K562 (cell line): ENCODE measurements at regions not wholly inside any gene's neighbourhood (a gene's known extent, or its start where the extent isn't known, plus 50 kb on each side); places are given as distances from the start of the nearest gene placed in this dataset.
A peak's percentile ranks its signal among the peaks of the same experiment; 100 is the strongest.

Source experiments
- ATAC-seq: fragments of 200-7000 bp; cut with Tn5 transposase; 3 replicates; pipeline ENCODE4 v1.9.1; 2020; ENCODE audit warnings: moderate library complexity
- BruUV-seq: library from RNA; stranded (reverse); fragments of 400-500 nt; replicated peaks from 2 replicates; lab custom pipeline; 2021; lab: Mats Ljungman, UMichigan
- CTCF ChIA-PET: fragments of 300-600 bp; formaldehyde crosslinking; extraction: SDS; loops from one replicate; lab custom pipeline; 2021; ENCODE audit warnings: low intra/inter-chr PET ratio; lab: Yijun Ruan, JAX
- POLR2A ChIA-PET: fragments of 300-600, 350-650 bp; sonication (Branson Sonifier 250); formaldehyde crosslinking; extraction: SDS; loops from one replicate; lab custom pipeline; 2021; ENCODE audit warnings: antibody characterized with exemption, inconsistent platforms; lab: Yijun Ruan, JAX
- DNase-seq, 4 experiments: peaks; one replicate each; pipeline versions ENCODE4 v3.0.0 to v3.0.0-alpha.2; 2011 to 2018; ENCODE audit warnings: low spot score in 3 of 4, mixed read lengths in 3 of 4; ENCODE audit errors: extremely low read depth in 1 of 4
- FAIRE-seq: peaks from 2 replicates; lab custom pipeline; 2011; peaks lifted over from hg19 to GRCh38; lab: Jason Lieb, UNC
- H2AFZ ChIP-seq: 2 replicates; pipeline ENCODE4 v1.6.0; 2011; ENCODE audit warnings: low read depth, low read length, control low read depth, inconsistent platforms
- H3K27ac ChIP-seq: fragments of 200-600 bp; 3 replicates; pipeline ENCODE4 v1.8.0; 2011; ENCODE audit warnings: low read depth, mild to moderate bottlenecking, control low read depth, inconsistent platforms, low read length, moderate library complexity, mixed read lengths; ENCODE audit errors: extremely low read depth
- H3K27me3 ChIP-seq, 2 experiments: fragments of 300-600 bp in 1 of 2; 2 replicates in 1 of 2; 3 replicates in 1 of 2; pipeline versions ENCODE4 v1.6.0 to v1.8.0; 2011; ENCODE audit warnings: inconsistent platforms in 2 of 2, low read length in 2 of 2, mild to moderate bottlenecking in 1 of 2, mixed read lengths in 1 of 2, moderate library complexity in 1 of 2; ENCODE audit not compliant: control insufficient read depth in 2 of 2, insufficient read depth in 2 of 2
- H3K36me3 ChIP-seq: fragments of 300-600 bp; 3 replicates; pipeline ENCODE4 v1.8.0; 2011; ENCODE audit warnings: mild to moderate bottlenecking, low read length, inconsistent platforms; ENCODE audit not compliant: control insufficient read depth, insufficient read depth
- H3K4me1 ChIP-seq, 2 experiments: fragments of 200-600 bp in 1 of 2; replicated peaks in 1 of 2; 2 replicates in 1 of 2; 3 replicates in 1 of 2; pipeline versions ENCODE4 v1.5.1 to v1.8.0; 2011; ENCODE audit warnings: inconsistent platforms in 2 of 2, low read length in 2 of 2, mild to moderate bottlenecking in 1 of 2, mixed read lengths in 1 of 2, moderate library complexity in 1 of 2; ENCODE audit not compliant: control insufficient read depth in 2 of 2, insufficient read depth in 2 of 2
- H3K4me2 ChIP-seq: 2 replicates; pipeline ENCODE4 v1.6.1; 2011; ENCODE audit warnings: low read length, control low read depth, inconsistent platforms, mixed read lengths; ENCODE audit not compliant: insufficient read depth
- H3K4me3 ChIP-seq: fragments of 200-600 bp; sonication (generic), shearing (Covaris generic); 2 replicates; pipeline ENCODE4 v1.5.1; 2016; ENCODE audit warnings: control low read depth, inconsistent platforms
- H3K79me2 ChIP-seq: fragments of 200-600 bp; 3 replicates; pipeline ENCODE4 v1.8.0; 2011; ENCODE audit warnings: low read length, inconsistent platforms; ENCODE audit not compliant: control insufficient read depth, insufficient read depth
- H3K9ac ChIP-seq, 2 experiments: 2 replicates each; pipeline versions ENCODE4 v1.6.0 to v1.6.1; 2011; ENCODE audit warnings: low read depth in 2 of 2, low read length in 2 of 2, control low read depth in 1 of 2, inconsistent platforms in 1 of 2, mild to moderate bottlenecking in 1 of 2, mixed read lengths in 1 of 2; ENCODE audit not compliant: insufficient read depth in 1 of 2
- H3K9me1 ChIP-seq: one replicate; pipeline ENCODE4 v1.6.0; 2011; ENCODE audit warnings: inconsistent platforms, mild to moderate bottlenecking, low read length, moderate library complexity; ENCODE audit not compliant: control insufficient read depth, insufficient read depth
- H3K9me3 ChIP-seq: replicated peaks from 2 replicates; pipeline ENCODE4 v1.5.1; 2011; ENCODE audit warnings: low read depth, low read length, inconsistent platforms; ENCODE audit not compliant: control insufficient read depth, insufficient read depth
- H4K20me1 ChIP-seq: replicated peaks from 2 replicates; pipeline ENCODE4 v1.6.1; 2011; ENCODE audit warnings: low read length, inconsistent platforms, mixed read lengths; ENCODE audit not compliant: control insufficient read depth, insufficient read depth
- CHD1 ChIP-seq: fragments of 200-600 bp; sonication (generic); IDR thresholded peaks from one replicate; pipeline ENCODE4 v1.6.1; 2012; ENCODE audit warnings: mild to moderate bottlenecking, moderate library complexity, low read length, inconsistent platforms
- CXXC5 ChIP-seq: fragments of 250-450 bp; sonication (Bioruptor Pico); IDR thresholded peaks from 2 replicates; pipeline ENCODE4 v1.8.0; 2022; ENCODE audit warnings: inconsistent platforms, mild to moderate bottlenecking, moderate library complexity
- ELF2 ChIP-seq: fragments of 250-450 bp; sonication (Bioruptor Pico); IDR thresholded peaks from 2 replicates; pipeline ENCODE4 v1.5.0; 2021; ENCODE audit warnings: mild to moderate bottlenecking
- ELK1 ChIP-seq: sonication (generic); formaldehyde crosslinking; IDR thresholded peaks from 2 replicates; pipeline ENCODE4 v1.8.1; 2022; ENCODE audit warnings: missing genetic modification reagents
- HDAC8 ChIP-seq: fragments of 450-650 bp; IDR thresholded peaks from 2 replicates; pipeline ENCODE4 v1.6.1; 2016; ENCODE audit warnings: mild to moderate bottlenecking, missing genetic modification characterization, moderate library complexity, missing compliant biosample characterization
- HOMEZ ChIP-seq: fragments of 250-450 bp; sonication (Bioruptor Pico); IDR thresholded peaks from 2 replicates; pipeline ENCODE4 v1.4.0; 2020; ENCODE audit warnings: mild to moderate bottlenecking, moderate library complexity
- MEIS2 ChIP-seq: fragments of 450-650 bp; IDR thresholded peaks from 2 replicates; pipeline ENCODE4 v1.6.1; 2014; ENCODE audit warnings: mild to moderate bottlenecking; ENCODE audit not compliant: partially characterized antibody
- PBX2 ChIP-seq, 2 experiments: IDR thresholded peaks in 1 of 2; conservative IDR thresholded peaks in 1 of 2; 2 replicates each; pipeline ENCODE4 v1.6.1; 2016; ENCODE audit warnings: low read depth in 2 of 2, mild to moderate bottlenecking in 1 of 2, missing compliant biosample characterization in 1 of 2, missing genetic modification characterization in 1 of 2, moderate library complexity in 1 of 2
- PML ChIP-seq: IDR thresholded peaks from 2 replicates; pipeline ENCODE4 v1.6.1; 2012; ENCODE audit warnings: low read length, inconsistent platforms
- POLR3G ChIP-seq: IDR thresholded peaks from 2 replicates; pipeline ENCODE4 v1.6.1; 2011; ENCODE audit not compliant: insufficient read length, insufficient replicate concordance; ENCODE audit errors: extremely low read depth
- RCOR1 ChIP-seq, 2 experiments: IDR thresholded peaks; 2 replicates each; pipeline ENCODE4 v1.6.1; 2012; ENCODE audit warnings: low read depth in 2 of 2, low read length in 2 of 2, borderline replicate concordance in 1 of 2, improper control_type of control experiment in 1 of 2
- SETDB1 ChIP-seq: IDR thresholded peaks from one replicate; pipeline ENCODE4 v1.6.1; 2012; ENCODE audit warnings: low read length, control low read depth, inconsistent platforms
- TFAP4 ChIP-seq: sonication (generic); formaldehyde crosslinking; IDR thresholded peaks from 2 replicates; pipeline ENCODE4 v1.8.0; 2022; ENCODE audit warnings: missing genetic modification reagents, mild to moderate bottlenecking, moderate library complexity, borderline replicate concordance
- WHSC1 ChIP-seq: IDR thresholded peaks from one replicate; pipeline ENCODE4 v1.6.1; 2012; ENCODE audit warnings: low read length, control low read depth, inconsistent platforms
- ZEB2 ChIP-seq: fragments of 450-650 bp; IDR thresholded peaks from 2 replicates; pipeline ENCODE4 v1.6.1; 2016
- ZNF174 ChIP-seq: fragments of 250-450 bp; sonication (Bioruptor Pico); IDR thresholded peaks from 2 replicates; pipeline ENCODE4 v1.4.0; 2020; ENCODE audit warnings: mild to moderate bottlenecking
- ZNF79 ChIP-seq: fragments of 250-450 bp; sonication (Bioruptor Pico); IDR thresholded peaks from 2 replicates; pipeline ENCODE4 v1.4.0; 2020; ENCODE audit warnings: low read depth, mild to moderate bottlenecking, moderate library complexity
- WGBS: fragments of 100-300 bp; shearing (Covaris generic); methylation state at CpG from one replicate; pipeline ENCODE4 v1.1.6; 2016; ENCODE audit warnings: low coverage, mixed read lengths; ENCODE audit not compliant: insufficient coverage; ENCODE audit errors: missing lambda C conversion rate; 5-methylcytosine and 5-hydroxymethylcytosine counted together
- in situ Hi-C: fragments of 300-500 bp; cut with MboI; formaldehyde crosslinking; loops from 4 replicates; pipeline ENCODE4 v1.15.0; 2018; ENCODE audit warnings: inconsistent platforms, mixed read lengths
- intact Hi-C: fragments of 100-400 bp; cut with micrococcal nuclease; formaldehyde crosslinking; loops from 2 replicates; pipeline ENCODE4 v1.14.2; 2022

GRCh38 chr6:20349225-20349624 is 52.5 kb upstream of the E2F3 start:
- Histone ChIP-seq H3K9me1 (no peaks in the 10 kb centered on the region), H3K27me3 (no peaks in the 10 kb centered on the region), H3K4me3 (no peak overlapping the region), H3K9me3 (peaks cover 9% of the 10 kb centered on the region), H3K4me1 (peaks cover 0 to 12% of the 10 kb centered on the region in 2 experiments; a peak in 2 of 5 replicates), H2AFZ (no peak overlapping the region), H3K36me3 (no peaks in the 10 kb centered on the region), H3K79me2 (no peaks in the 10 kb centered on the region), H3K9ac (no peak overlapping the region), H4K20me1 (no peaks in the 10 kb centered on the region), H3K27ac (no peak overlapping the region), H3K4me2 (no peak overlapping the region)
- in situ Hi-C loops (no loop called here), intact Hi-C loops (no loop called here)
- peak in 1 of 4 experiments; percentile 31 for DNase-seq
- no peak for FAIRE-seq
- ChIA-PET CTCF (no interaction called here), POLR2A (no interaction called here)
- no TSS peak for BruUV-seq
- no peak for ATAC-seq
- 23% methylated on average over 4 of the region's 4 CpGs for WGBS
- TF ChIP-seq TFAP4 (CRISPR knock-in tag) (no peak), ZEB2 (no peak), ELK1 (CRISPR knock-in tag) (no peak), ZNF79 (no peak), HDAC8 (no peak), RCOR1 (IDR thresholded peaks at IDR 0.05; ENCODE audit: borderline replicate concordance in 1 of 2, low read depth in 2 of 2, low read length in 2 of 2) (no peak), CHD1 (no peak), ELF2 (CRISPR knock-in tag) (no peak), SETDB1 (no peak), MEIS2 (peak; percentile 90), PML (no peak), POLR3G (no peak), HOMEZ (CRISPR knock-in tag) (no peak), ZNF174 (CRISPR knock-in tag) (no peak), PBX2 (CRISPR knock-in tag; IDR thresholded peaks at IDR 0.05; ENCODE audit: low read depth) (no peak), PBX2 (tag; conservative IDR thresholded peaks at IDR 0.05; ENCODE audit: low read depth) (peak; percentile 69), WHSC1 (no peak), CXXC5 (CRISPR knock-in tag) (no peak)
